NCI-H524 treated with DMSO at 0.1 percent for 48 hours (cell line): ENCODE measurements at regions not wholly inside any gene's neighbourhood (a gene's known extent, or its start where the extent isn't known, plus 50 kb on each side); places are given as distances from the start of the nearest gene placed in this dataset.
"Not testable (repeated sequence)": the region's sequence is repeated elsewhere in the genome, so short reads cannot be mapped to it uniquely, and the experiment has no call there.

Experiments
- DNase-seq: peaks from one replicate; lab custom pipeline; 2025; lab: John Stamatoyannopoulos, UW

- no peak for DNase-seq
These were observed 1007.0 kb downstream of the BRD1 start for GRCh38 chr22:48820481-48821345.

DNA sequence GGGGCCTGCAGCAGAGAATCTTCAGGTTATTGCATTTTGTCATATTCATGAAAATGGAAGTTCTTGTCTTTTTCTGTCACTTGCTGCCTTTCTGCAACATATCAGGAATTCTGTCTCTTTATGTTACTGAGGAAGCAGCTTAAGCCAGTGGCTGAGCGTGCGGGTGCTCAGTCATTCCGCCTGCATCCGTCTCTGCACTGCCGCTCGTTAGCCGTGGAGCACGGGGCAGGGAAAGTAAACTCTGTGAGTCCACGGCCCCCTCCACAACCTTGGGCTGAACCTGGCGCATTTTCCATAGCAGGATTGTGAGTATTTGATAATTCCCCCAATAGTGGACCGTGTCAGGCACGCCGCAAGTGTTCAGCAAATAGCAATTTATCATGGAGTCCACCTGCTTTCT is 1007.7 kb downstream of the BRD1 start:
- no peak for DNase-seq

GRCh38 chr22:48819232-48819631 is 1008.4 kb downstream of the BRD1 start:
- no peak for DNase-seq

- not testable (repeated sequence) for DNase-seq
These were observed 1010.2 kb downstream of the BRD1 start for GRCh38 chr22:48817491-48817890.

GRCh38 chr22:48811885-48812284 is 1015.8 kb downstream of the BRD1 start:
- DNase-seq, result no peak

DNA sequence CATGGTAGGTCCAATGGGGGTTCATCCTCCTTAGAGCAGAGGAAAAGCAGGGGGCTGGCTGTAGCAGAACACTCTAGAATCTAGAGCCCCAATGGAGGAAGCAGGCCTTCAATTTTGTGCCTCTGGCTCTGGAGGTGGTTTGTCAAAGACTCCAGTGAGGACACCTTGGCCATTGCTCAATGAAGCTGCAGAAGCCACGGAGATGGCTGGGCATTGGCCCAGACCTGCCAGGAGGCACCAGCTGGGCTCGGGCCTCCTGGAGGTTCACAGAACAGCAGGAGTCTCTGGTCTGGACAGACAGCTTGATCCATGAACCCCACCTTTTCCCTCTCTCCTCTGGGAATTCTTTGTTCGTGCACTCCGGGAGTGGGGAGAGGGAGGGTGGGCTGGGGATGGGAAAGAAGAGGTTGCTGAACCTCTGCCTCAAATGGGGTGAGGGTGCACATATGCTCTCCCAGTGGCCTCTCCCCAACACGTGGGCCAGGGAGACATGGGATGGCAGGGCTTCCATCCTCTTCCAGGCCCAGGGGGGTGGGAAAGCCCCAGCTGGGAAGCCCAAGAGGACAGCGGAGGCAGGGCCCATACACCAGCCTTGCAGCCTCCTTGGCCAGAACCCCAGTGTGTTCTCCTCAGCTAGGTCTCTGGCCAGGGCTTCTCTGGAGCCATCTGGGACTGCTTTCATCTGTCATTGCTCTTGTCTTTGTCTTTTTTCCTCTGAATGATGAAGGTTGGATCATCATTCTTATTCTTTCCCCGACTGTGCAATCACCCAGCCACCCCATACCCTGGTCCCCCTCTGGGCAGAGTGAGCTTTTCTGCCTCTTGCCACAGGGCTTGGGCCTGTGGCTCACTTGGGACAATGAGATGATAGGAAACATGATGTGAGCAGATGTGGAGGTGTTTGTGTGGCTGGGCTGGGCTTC is 1019.4 kb downstream of the BRD1 start:
- DNase-seq, result no peak

- DNase-seq, result peak; percentile 55
These were observed 1020.5 kb downstream of the BRD1 start for GRCh38 chr22:48807155-48807554.

GRCh38 chr22:48806227-48806781 is 1021.4 kb downstream of the BRD1 start:
- no peak for DNase-seq

DNA sequence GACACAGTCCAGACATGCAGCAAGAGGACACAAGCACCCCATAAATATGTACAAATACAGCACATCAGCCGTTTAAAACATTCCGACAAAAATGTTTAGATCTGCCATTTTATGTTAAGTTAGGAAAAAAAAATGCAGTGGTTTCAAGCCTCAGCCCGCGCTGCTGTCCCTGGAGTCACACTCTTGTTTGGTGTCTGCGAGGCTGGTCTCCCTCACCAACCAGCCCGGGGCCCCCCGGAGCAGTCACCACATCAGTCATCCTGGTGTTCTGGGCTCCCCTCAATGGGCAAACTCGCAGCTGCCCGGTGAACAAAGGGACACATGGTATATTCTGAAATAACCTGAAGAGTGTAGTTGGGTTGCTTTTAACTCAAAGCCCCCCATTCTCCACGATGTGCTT is 1022.2 kb downstream of the BRD1 start:
- no peak for DNase-seq

- DNase-seq, result no peak
These were observed 1022.8 kb downstream of the BRD1 start for GRCh38 chr22:48804811-48805301.

DNA sequence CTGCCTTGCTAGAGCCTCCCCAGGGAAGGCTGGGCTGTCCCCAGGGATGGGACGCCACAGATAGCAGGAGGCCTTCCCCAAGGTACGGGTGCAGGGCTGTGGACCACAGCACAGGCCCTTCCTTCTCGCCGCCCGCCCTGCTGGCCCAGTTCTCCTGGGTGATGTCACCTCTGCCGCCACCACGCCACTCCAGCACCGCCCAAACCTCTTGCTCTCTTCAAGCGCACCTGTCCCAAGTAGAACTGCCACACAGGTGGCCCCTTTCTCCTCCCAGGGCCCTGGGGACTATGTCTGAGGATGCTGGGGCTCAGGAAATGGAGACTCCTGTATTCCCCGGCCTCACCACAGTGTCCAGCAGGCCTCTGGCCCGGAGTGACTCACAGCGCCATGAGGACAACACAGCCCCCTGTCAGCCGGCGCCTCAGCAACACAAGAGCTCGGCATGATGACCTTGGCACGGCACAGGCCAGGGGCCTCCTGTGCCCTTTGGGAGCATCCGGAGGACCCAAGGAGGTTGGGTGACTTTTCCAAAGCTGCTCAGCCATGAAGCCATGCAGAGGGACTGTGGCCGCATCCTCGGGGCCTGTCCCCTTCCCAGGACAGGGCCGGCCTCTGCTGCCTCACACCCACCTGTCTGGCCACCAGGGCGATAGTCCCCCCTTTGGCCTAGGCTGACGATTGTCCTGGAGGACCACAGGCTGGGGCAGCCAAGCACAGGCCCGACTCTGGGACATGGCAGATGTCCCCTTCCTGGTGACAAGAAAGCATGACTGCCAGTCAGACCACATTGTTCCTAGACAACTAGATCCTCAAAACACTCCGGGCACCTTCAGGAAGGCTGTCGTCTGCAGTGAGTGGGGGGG is 1023.5 kb downstream of the BRD1 start:
- no peak for DNase-seq

GRCh38 chr22:48803171-48803947 is 1024.3 kb downstream of the BRD1 start:
- DNase-seq, result no peak

DNA sequence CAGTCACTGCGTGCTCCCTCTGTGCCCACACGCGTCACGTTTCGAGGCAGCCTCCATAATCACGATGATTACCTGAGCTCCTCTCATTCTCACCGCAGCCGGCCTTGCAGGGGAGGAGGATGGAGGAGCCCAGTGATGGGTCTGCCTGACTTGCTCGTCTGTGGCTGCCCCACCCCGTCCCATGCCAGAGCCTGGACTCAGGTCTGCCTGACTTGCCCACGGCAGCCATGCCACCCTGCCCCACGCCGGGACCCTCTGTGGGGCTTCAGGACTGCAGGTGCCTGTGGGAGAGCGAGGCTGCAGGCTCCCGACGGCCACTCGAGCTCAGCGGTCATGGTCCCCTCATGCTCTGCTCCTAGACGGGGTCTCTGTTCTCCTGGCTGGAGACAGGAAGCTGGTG is 1025.1 kb downstream of the BRD1 start:
- DNase-seq, result no peak

- no peak for DNase-seq
These were observed 1026.6 kb downstream of the BRD1 start for GRCh38 chr22:48800886-48801607.

DNA sequence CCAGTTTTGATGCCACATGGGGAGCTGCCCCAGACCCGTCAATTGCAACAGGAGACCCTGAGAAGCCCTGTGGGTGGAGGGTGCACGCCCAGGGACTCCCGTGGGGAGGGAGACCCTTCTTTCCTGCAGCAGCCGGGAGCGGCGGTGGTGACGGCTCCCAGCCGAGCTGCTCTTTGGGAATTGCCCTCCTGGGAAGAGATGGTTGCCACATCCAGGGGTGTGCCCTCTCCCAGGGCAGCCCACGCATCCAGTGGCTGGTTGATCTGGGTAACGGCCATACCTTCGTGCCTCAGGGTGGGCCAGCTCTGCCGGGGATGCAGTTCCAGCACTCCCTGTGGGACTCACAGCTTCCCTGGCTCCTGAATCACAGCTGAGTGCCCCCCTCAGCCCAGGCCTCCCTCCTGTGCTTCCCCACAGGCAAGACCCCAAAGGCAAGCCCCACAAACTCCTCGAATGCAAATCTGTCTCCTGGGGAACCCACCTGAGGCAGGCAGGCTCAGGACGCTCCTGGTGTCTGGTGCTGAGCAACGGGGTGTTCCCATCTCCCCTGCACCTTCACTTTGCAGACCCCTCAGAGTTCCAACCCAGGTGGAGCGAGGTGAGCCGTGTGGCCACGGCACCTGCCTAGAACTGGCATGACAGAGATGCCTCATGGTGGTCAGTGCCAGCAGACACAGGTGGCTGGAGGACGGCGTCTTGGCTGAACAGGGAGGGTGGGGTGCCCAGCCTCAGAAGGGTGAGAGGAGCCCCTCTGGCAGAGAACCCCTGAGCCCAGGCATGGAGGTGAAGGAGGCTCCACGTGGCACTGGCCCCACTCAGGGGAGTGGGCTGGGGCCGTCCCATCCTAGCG is 1027.4 kb downstream of the BRD1 start:
- DNase-seq, result no peak

DNA sequence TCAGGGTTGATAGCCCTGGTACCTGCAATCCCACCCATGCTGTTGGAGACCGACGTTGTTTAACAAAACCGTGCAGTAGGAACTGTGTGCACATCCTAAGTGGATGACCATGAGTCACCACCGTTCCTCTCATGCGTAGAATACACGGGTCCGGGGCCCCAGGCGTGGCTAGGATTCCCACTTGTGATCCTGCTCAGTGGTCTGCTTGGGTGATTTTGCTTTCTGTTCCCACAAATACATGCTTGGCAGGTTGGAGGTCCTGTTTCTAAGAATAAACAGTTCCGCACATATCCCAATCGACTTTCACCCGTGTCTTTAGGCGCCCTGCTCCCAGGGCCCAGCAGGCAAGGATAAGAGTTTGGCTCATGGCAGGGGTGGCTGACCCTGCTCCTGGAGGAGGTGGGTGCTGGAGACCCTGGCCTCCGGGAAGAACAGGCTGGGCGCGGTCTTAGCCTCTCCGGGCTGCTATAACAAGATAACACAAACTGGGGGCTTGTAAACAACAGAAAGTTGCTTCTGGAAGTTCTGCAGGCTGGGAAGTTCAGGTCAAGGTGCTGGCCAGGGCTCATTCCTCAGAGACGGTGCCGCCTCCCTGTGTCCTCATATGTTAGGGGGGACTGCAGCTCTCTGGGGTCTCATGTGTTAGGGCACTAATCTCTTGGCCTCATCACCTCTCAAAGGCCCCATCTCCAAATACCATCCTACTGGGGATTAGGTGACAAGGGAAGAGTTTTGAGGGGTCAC is 1028.3 kb downstream of the BRD1 start:
- no peak for DNase-seq

DNA sequence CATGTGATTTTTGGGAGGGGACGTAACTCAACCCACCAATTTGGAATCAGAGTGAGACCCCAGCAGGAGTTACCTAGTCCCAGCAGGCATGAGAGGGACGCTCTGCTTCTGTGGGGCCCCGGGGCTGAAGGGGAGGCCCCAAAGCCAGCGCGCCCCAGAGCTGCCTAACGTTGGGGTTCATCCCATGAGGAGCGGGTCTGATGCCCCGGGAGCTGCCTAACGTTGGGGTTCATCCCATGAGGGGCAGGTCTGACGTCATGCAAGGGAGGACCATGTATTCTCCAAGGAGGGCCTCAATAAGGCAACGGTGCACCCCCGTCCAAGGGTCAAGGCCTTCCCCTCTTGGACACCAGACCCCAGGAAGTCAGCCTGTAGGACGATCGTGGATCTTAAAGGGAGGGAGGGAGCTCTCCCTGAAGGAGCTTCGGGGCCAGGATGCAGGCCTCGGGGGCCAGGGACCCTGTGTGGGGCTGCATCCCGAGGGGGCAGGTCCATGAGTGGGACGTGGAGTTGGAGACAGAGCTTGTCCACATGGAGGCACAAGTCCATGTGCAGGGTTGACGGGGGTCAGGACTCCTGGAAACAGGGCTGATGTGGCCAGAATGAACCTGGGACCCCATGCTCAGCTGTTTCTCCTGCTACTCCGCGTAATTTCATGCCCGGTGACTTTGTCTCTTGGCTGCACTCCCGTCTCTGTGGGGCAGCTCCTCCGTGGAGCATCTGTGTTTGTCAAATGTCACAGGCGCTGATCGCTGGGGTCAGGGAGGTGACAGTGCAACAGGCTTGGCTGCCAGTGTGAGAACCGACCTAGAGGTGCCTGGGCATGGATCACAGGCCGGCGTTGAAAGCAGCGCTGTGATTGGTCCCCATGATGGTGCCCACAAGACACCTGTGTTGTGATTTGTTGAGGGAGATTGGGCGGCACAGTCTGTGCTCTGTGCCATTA is 1029.1 kb downstream of the BRD1 start:
- DNase-seq, result no peak
